OCI-M1 (cell line): ENCODE measurements at regions not wholly inside any gene's neighbourhood (a gene's known extent, or its start where the extent isn't known, plus 50 kb on each side); places are given as distances from the start of the nearest gene placed in this dataset.

ENCODE experiments used
- DNase-seq: peaks from one replicate; lab custom pipeline; 2025; lab: John Stamatoyannopoulos, UW

- no peak for DNase-seq
Observed at GRCh38 chr14:29282169-29282568, 515.6 kb downstream of the FOXG1 start.

- DNase-seq = no peak
Observed at GRCh38 chr14:29290441-29290840, 523.9 kb downstream of the FOXG1 start.

DNA sequence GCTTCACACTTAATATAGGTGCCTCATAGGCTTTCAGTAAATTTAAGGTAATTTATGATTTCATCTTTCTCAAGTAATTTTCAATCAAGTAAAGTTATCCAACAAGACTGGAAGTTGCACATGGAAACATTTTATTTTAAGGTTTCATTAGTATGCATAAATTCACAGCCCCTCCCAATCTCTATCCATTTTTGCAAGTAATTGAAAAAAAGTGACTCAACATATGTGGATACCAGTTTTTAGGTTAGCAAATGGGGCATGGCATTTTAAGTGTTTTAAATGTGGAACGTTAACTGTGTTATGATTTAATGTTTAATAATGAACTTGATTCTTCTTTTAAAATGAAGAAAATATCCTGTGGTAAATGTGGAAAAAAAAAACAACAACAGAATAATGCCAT is 532.8 kb downstream of the FOXG1 start:
- DNase-seq = no peak

GRCh38 chr14:29301571-29301970 is 535.0 kb downstream of the FOXG1 start:
- DNase-seq = no peak

GRCh38 chr14:29310210-29310609 is 543.6 kb downstream of the FOXG1 start:
- DNase-seq = no peak

DNA sequence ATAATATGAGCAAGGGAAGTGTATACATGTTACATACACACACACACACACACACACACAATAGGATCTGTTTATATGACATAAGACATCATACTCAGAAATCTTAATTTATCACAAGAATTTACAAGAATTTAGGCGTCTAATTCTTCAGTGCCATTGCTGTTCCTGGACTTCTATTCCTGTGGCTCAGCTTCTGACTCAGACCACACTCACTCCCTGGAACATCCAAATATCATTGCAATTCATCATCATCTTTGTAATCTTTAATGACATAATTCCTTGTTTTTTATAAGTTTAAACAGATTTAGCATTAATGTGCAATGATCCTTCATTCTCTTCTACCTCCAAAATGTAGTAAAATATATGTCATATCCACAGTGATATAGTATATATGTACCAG is 544.2 kb downstream of the FOXG1 start:
- DNase-seq = no peak

- DNase-seq = no peak
Observed at GRCh38 chr14:29311983-29312382, 545.4 kb downstream of the FOXG1 start.

DNA sequence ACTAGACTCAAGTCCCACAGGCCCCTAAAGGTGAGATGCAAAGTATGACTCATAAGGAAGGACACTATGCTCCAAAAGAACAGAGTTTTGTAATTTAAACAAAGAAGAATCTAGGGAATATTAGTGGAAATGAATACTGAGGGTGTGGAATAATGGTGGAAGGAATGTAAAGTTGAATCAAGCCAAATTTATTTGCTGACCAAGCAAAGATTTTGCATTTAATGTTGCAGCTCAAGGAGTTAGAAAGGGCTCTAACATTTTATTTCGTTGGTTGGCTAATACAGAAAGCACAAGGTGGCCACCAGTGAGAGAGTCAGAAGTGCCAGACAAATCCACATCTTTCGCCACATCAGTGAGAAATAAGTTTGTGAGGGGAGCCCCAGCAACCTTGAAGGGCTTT is 550.3 kb downstream of the FOXG1 start:
- no peak for DNase-seq

DNA sequence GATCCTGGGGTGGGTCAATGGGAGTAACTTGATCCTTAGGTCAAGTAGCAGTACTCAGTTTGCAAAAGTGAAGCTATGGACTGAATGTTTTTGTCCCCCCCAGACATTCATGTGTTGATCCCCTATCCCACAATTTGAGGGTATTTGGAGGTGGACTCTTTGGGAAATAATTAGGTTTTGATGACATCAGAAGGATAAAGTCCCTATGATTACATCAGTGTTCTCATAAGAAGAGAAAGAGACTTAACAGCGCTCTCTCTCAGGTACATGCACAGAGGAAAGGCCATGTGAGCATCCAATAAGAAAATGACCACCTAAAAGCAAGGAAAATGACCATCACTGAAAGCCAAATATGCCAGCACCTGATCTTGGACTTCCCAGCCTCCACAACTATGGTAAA is 550.8 kb downstream of the FOXG1 start:
- no peak for DNase-seq

DNA sequence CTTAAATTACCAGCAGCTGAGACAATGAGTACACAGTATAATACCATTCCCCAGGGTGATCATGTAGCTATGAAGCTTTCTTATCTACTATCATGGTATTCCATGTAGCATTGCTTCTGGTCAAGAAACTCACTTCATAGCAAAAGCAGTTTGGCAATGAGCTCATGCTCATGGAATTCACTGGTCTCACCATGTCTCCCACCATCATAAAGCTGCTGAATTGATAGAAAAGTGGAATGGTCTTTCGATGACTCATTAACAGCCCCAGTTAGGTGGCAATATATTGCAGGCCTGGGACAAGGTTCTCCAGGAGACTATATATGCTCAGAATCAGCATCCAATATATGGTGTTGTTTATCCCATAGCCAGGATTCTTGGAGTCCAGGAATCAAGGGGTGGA is 553.7 kb downstream of the FOXG1 start:
- no peak for DNase-seq

DNA sequence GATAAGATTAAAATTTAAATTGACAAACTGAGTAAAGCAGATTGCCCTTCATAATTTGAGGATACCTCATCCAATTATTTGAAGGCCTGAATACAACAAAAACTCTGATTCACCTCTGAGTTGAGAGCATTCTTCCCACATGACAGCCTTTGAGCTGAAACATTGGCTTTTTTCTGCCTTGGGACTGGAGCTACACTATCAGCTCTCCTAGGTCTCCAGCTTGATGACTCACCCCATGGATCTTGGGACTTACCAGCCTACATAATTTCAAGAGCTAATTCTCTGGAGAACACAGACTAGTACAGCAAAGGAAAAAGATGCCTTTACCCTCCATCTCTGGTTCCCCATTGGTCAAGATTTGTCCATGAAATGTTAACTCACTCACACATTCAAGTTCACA is 555.1 kb downstream of the FOXG1 start:
- DNase-seq = no peak

DNA sequence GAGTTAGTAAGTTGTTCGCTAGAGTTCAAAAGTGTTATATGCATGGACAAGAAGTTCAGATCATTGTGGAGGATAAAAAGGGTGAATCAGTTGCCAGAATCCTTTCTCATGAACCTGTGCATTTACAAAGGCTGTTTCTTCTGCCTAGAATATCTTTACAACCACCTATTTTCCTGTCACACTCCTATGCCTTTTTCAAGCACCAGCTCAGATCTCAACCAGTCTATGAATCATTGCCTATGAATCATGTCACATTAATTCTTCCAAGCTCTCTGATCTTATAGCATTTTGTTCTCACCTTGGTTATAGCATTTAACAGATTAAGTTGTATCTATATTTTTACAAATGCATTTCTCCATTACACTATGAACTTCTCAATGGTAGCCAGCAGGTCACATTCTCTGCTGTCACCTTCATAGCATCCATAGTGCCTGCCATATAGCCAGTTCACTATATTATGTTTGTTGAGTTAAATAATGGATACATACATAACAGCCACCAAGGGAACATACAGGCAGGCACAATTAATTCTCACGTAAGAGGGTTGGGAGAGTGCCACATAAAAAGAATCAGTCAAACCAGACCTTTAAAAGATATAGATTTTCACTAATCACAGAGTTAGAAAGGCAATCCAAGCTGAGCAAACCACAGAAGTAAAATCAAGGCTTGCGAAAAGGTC is 573.0 kb downstream of the FOXG1 start:
- DNase-seq = no peak

DNA sequence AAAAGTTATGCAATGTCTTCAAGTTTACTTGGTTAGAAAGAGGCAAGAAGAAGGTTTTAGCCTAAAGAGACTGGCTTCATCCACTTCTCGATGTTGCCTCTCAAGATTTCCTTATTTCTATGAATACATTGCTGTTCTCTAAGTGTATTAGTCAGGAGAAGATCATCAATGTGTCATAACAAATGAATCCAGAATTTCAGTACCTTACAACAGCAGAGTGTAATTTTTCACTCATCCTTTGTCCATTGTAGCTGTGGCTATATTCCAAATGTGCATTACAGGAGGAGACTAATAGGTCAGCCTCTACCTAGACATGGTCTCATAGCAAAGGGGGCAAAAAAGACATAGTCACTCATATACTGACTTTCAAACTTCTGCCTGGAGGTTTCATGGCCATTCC is 579.1 kb downstream of the PRKD1 start:
- DNase-seq = no peak

GRCh38 chr14:29350496-29350895 is 577.2 kb downstream of the PRKD1 start:
- DNase-seq = no peak

GRCh38 chr14:29351996-29352705 is 575.5 kb downstream of the PRKD1 start:
- no peak for DNase-seq

- no peak for DNase-seq
Observed at GRCh38 chr14:29352706-29353080, 575.0 kb downstream of the PRKD1 start.

- no peak for DNase-seq
Observed at GRCh38 chr14:29353513-29353912, 574.1 kb downstream of the PRKD1 start.

DNA sequence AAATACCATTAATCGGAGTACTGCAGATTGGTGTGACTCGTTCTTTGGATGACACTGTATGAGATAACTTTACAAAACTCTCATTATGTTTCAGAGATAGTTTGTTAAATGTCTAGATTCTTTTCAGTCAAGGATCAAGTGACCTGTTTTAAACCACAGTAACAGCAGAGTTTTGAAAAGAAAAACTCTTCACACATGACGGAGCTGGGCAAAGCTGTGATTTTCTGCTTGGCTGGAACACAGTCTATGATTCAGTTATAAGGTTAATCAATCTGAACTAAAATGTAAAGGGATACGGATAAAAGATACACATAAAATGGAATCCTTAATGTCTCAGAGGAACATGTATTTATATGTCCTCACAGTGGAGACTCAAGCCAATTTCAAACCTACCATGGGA is 573.2 kb downstream of the PRKD1 start:
- no peak for DNase-seq

- no peak for DNase-seq
Observed at GRCh38 chr14:29355331-29355730, 572.3 kb downstream of the PRKD1 start.

DNA sequence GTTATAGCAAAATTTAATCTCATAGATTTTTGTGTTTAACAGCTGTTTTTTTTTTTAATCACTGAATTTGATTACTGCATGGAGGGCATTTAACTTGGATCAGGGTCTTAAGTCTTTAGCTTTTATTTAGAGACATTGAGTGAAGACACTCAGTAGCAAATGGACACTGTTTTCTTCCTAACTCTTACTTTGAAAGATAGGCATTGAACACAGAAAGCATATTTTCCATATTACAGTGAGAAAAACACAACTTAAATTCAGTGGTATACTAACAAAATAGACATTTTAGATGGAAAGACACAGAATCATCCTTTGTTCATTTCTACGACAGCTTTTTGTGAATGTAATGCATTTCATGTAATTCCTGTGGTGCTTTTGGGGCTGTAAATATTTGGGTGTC is 571.8 kb downstream of the PRKD1 start:
- DNase-seq = no peak

DNA sequence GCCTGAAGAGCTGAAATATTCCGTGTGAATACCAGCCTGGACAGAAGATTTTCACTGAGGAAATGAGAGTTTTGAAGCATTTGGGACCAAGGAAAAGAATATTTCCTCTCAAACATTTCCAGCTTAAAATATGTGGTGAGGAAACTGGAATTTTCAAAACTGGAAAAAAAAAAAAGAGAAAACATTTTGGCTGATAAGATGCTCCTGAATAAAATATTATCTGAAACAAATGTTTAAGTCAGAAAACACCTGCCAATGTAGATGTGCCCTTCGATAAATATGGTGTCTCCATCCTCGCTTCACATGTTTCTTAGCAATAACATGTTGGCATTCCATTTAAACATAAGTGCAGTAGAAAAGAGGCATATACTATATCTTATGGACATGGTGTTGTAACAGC is 567.0 kb downstream of the PRKD1 start:
- no peak for DNase-seq

GRCh38 chr14:29370024-29370423 is 557.6 kb downstream of the PRKD1 start:
- no peak for DNase-seq

DNA sequence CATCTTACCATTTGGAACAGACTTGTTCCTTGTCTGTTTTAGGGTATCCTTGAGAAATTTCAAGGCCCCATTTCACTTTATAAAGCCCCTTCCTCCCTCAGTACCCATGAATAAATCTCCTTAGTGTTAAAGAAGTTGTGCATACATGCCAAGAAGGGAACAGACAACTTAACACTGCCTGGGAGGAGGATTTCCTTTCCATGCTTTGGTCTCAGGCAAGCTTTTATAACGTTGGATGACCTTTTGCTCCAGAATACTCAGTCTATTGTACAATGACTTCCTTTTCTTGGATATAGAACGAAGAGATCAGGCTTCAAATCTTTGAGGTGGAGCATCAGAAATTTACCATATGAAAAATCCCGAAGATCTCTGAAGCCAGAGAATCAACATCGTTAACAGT is 551.4 kb downstream of the PRKD1 start:
- DNase-seq = no peak

DNA sequence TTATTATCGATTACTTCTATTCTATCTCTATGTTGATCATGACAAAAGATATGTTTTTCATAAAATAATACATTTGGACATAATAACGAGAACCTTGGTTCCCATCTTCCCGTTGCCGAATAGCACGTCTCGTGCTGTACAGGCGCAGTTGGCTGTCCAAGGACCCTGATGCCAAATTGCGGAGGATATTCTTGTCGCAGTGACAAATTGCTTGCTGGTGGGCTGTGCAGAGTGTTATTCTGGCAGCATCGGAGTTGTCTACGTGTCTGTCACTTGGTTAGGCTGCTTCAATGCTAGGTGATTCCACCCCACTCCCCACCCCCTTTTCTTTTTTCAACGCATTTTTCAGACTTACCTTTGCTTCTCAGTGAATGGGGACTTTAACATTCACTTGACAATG is 546.8 kb downstream of the PRKD1 start:
- no peak for DNase-seq
